ENCODE measurements at regions not wholly inside any gene's neighbourhood (a gene's known extent, or its start where the extent isn't known, plus 50 kb on each side); places are given as distances from the start of the nearest gene placed in this dataset.

- DNase-seq = no peak
These were observed 659.6 kb downstream of the MATN1 start for GRCh38 chr1:30063621-30064280.

GRCh38 chr1:30061292-30062220 lies 661.8 kb downstream of the MATN1 start:
- DNase-seq = no peak

GRCh38 chr1:30060738-30061137 lies 662.6 kb downstream of the MATN1 start:
- DNase-seq = no peak

- DNase-seq = peak; percentile 16
These were observed 664.4 kb downstream of the MATN1 start for GRCh38 chr1:30058970-30059369.

- no peak for DNase-seq
These were observed 669.3 kb downstream of the MATN1 start for GRCh38 chr1:30054126-30054525.

GRCh38 chr1:30052178-30052577 lies 671.2 kb downstream of the MATN1 start:
- no peak for DNase-seq

GRCh38 chr1:30051777-30052176 lies 671.6 kb downstream of the MATN1 start:
- DNase-seq = no peak

- no peak for DNase-seq
These were observed 673.6 kb downstream of the MATN1 start for GRCh38 chr1:30049748-30050296.

GRCh38 chr1:30048905-30049304 lies 674.5 kb downstream of the MATN1 start:
- DNase-seq = no peak

- no peak for DNase-seq
These were observed 675.8 kb downstream of the MATN1 start for GRCh38 chr1:30047576-30047975.

- DNase-seq = no peak
These were observed 676.6 kb downstream of the MATN1 start for GRCh38 chr1:30046751-30047150.

GRCh38 chr1:30045304-30046090 lies 677.9 kb downstream of the MATN1 start:
- no peak for DNase-seq

- DNase-seq = no peak
These were observed 678.7 kb downstream of the MATN1 start for GRCh38 chr1:30044656-30045144.

GRCh38 chr1:30043731-30044408 lies 679.5 kb downstream of the MATN1 start:
- no peak for DNase-seq

- no peak for DNase-seq
These were observed 680.1 kb downstream of the MATN1 start for GRCh38 chr1:30043256-30043655.

- no peak for DNase-seq
These were observed 680.8 kb downstream of the MATN1 start for GRCh38 chr1:30042438-30043147.

GRCh38 chr1:30041741-30042437 lies 681.5 kb downstream of the MATN1 start:
- DNase-seq = no peak

GRCh38 chr1:30040081-30041019 lies 683.0 kb downstream of the MATN1 start:
- no peak for DNase-seq

GRCh38 chr1:30039354-30040080 lies 683.9 kb downstream of the MATN1 start:
- DNase-seq = no peak
